Thyroid gland (tissue), 4 donors: ENCODE measurements at regions not wholly inside any gene's neighbourhood (a gene's known extent, or its start where the extent isn't known, plus 50 kb on each side); places are given as distances from the start of the nearest gene placed in this dataset.

Experiments used
- POLR2A ChIP-seq, 2 donors: fragments of 450-650 bp; IDR thresholded peaks; one replicate each; pipeline ENCODE4 v1.6.1; 2017; ENCODE audit warnings: antibody characterized with exemption in 2 of 2, mild to moderate bottlenecking in 2 of 2, moderate library complexity in 1 of 2
- TF ChIP-seq, protein P1 (sequence below), 6 experiments: fragments of 200-600 bp in 3 of 6; fragments of 450-650 bp in 3 of 6; sonication (generic) in 3 of 6; IDR thresholded peaks; one replicate each; pipeline ENCODE4 v1.5.1; 2016 to 2019; ENCODE audit warnings: antibody characterized with exemption in 6 of 6, mild to moderate bottlenecking in 2 of 6, inconsistent platforms in 1 of 6, moderate library complexity in 1 of 6

- TF ChIP-seq, protein P1, sequence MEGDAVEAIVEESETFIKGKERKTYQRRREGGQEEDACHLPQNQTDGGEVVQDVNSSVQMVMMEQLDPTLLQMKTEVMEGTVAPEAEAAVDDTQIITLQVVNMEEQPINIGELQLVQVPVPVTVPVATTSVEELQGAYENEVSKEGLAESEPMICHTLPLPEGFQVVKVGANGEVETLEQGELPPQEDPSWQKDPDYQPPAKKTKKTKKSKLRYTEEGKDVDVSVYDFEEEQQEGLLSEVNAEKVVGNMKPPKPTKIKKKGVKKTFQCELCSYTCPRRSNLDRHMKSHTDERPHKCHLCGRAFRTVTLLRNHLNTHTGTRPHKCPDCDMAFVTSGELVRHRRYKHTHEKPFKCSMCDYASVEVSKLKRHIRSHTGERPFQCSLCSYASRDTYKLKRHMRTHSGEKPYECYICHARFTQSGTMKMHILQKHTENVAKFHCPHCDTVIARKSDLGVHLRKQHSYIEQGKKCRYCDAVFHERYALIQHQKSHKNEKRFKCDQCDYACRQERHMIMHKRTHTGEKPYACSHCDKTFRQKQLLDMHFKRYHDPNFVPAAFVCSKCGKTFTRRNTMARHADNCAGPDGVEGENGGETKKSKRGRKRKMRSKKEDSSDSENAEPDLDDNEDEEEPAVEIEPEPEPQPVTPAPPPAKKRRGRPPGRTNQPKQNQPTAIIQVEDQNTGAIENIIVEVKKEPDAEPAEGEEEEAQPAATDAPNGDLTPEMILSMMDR (IDR thresholded peaks at IDR 0.05), result no peak
- peak in 1 of 2 donors; percentile 46 for TF ChIP-seq POLR2A (IDR thresholded peaks at IDR 0.05)
Observed at GRCh38 chr12:111034083-111034885, 113.9 kb upstream of the MYL2 start, which contains the start of gene CUX2.
